Osteoblast (primary cell): ENCODE measurements at regions not wholly inside any gene's neighbourhood (a gene's known extent, or its start where the extent isn't known, plus 50 kb on each side); places are given as distances from the start of the nearest gene placed in this dataset.

Source experiments
- DNase-seq: peaks from one replicate; pipeline ENCODE4 v3.0.0; 2011; ENCODE audit warnings: low spot score, mixed read lengths; ENCODE audit not compliant: insufficient read length; ENCODE audit errors: missing footprints
- H2AFZ ChIP-seq: 2 replicates; pipeline ENCODE4 v1.6.0; 2011; ENCODE audit warnings: mild to moderate bottlenecking, low read length
- H3K27ac ChIP-seq: 2 replicates; pipeline ENCODE4 v1.5.1; 2011; ENCODE audit warnings: mild to moderate bottlenecking, low read depth, low read length, moderate library complexity
- H3K27me3 ChIP-seq: 2 replicates; pipeline ENCODE4 v1.6.0; 2012; ENCODE audit warnings: mild to moderate bottlenecking, control low read depth, inconsistent platforms, low read length, moderate library complexity; ENCODE audit not compliant: insufficient read depth
- H3K36me3 ChIP-seq: 2 replicates; pipeline ENCODE4 v1.5.1; 2011; ENCODE audit warnings: mild to moderate bottlenecking, low read length, control low read depth, moderate library complexity; ENCODE audit not compliant: insufficient read depth
- H3K4me1 ChIP-seq: 2 replicates; pipeline ENCODE4 v1.5.1; 2011; ENCODE audit warnings: mild to moderate bottlenecking, low read length, control low read depth, moderate library complexity; ENCODE audit not compliant: insufficient read depth
- H3K4me2 ChIP-seq: 2 replicates; pipeline ENCODE4 v1.6.0; 2011; ENCODE audit warnings: mild to moderate bottlenecking, low read length; ENCODE audit not compliant: insufficient read depth
- H3K4me3 ChIP-seq: fragments of 200-600 bp; sonication (generic); 3 replicates; pipeline ENCODE4 v1.5.1; 2012; ENCODE audit warnings: mild to moderate bottlenecking, low read length, inconsistent platforms; ENCODE audit not compliant: insufficient read depth
- H3K79me2 ChIP-seq: 2 replicates; pipeline ENCODE4 v1.6.0; 2012; ENCODE audit warnings: mild to moderate bottlenecking, low read length, control low read depth, inconsistent platforms; ENCODE audit not compliant: insufficient read depth
- H3K9me3 ChIP-seq: 2 replicates; pipeline ENCODE4 v1.5.1; 2011; ENCODE audit warnings: low read depth, low read length, control low read depth
- H4K20me1 ChIP-seq: 2 replicates; pipeline ENCODE4 v1.6.0; 2012; ENCODE audit warnings: mild to moderate bottlenecking, low read length, control low read depth; ENCODE audit not compliant: insufficient read depth
- CTCF ChIP-seq: IDR thresholded peaks from 2 replicates; pipeline ENCODE4 v1.5.1; 2011; ENCODE audit warnings: mild to moderate bottlenecking, low read depth, low read length, moderate library complexity; ENCODE audit errors: extremely low read depth

- H3K36me3 ChIP-seq = no peaks in the 10 kb centered on the region
- no peak overlapping the region for H3K27ac ChIP-seq
- no peaks in the 10 kb centered on the region for H3K4me1 ChIP-seq
- H4K20me1 ChIP-seq = no peaks in the 10 kb centered on the region
- H3K79me2 ChIP-seq = no peaks in the 10 kb centered on the region
- H3K4me2 ChIP-seq = no peak overlapping the region
- no peaks in the 10 kb centered on the region for H3K9me3 ChIP-seq
- H3K4me3 ChIP-seq = no peak overlapping the region
- no peak overlapping the region for H2AFZ ChIP-seq
- H3K27me3 ChIP-seq = peaks cover 20% of the 10 kb centered on the region
- DNase-seq = no peak
- no peak for TF ChIP-seq CTCF
These were observed 58.2 kb upstream of the LRRC55 start for GRCh38 chr11:57123590-57123989.

GRCh38 chr11:57124505-57124904 lies 57.2 kb upstream of the LRRC55 start:
- H2AFZ ChIP-seq = no peak overlapping the region
- H3K4me3 ChIP-seq = no peak overlapping the region
- H3K9me3 ChIP-seq = no peaks in the 10 kb centered on the region
- H4K20me1 ChIP-seq = no peaks in the 10 kb centered on the region
- H3K27ac ChIP-seq = no peak overlapping the region
- no peak for TF ChIP-seq CTCF
- no peak overlapping the region for H3K4me2 ChIP-seq
- DNase-seq = peak; percentile 3
- H3K27me3 ChIP-seq = peaks cover 21% of the 10 kb centered on the region
- H3K36me3 ChIP-seq = no peaks in the 10 kb centered on the region
- no peaks in the 10 kb centered on the region for H3K4me1 ChIP-seq
- no peaks in the 10 kb centered on the region for H3K79me2 ChIP-seq

- H3K4me3 ChIP-seq = no peak overlapping the region
- no peak overlapping the region for H3K27ac ChIP-seq
- H3K27me3 ChIP-seq = peaks cover 21% of the 10 kb centered on the region
- H3K79me2 ChIP-seq = no peaks in the 10 kb centered on the region
- no peaks in the 10 kb centered on the region for H3K9me3 ChIP-seq
- H4K20me1 ChIP-seq = no peaks in the 10 kb centered on the region
- no peaks in the 10 kb centered on the region for H3K36me3 ChIP-seq
- H2AFZ ChIP-seq = no peak overlapping the region
- H3K4me1 ChIP-seq = no peaks in the 10 kb centered on the region
- peak; percentile 5 for DNase-seq
- TF ChIP-seq CTCF = no peak
- H3K4me2 ChIP-seq = no peak overlapping the region
These were observed 56.8 kb upstream of the LRRC55 start for GRCh38 chr11:57124917-57125316.

GRCh38 chr11:57126766-57127400 lies 54.9 kb upstream of the LRRC55 start:
- Histone ChIP-seq H4K20me1 (no peaks in the 10 kb centered on the region), H3K4me2 (no peak overlapping the region), H2AFZ (no peak overlapping the region), H3K27ac (no peak overlapping the region), H3K4me3 (no peak overlapping the region), H3K4me1 (no peaks in the 10 kb centered on the region), H3K36me3 (no peaks in the 10 kb centered on the region), H3K9me3 (no peaks in the 10 kb centered on the region), H3K79me2 (no peaks in the 10 kb centered on the region), H3K27me3 (peaks cover 21% of the 10 kb centered on the region)
- no peak for TF ChIP-seq CTCF
- no peak for DNase-seq
